ENCODE measurements at regions not wholly inside any gene's neighbourhood (a gene's known extent, or its start where the extent isn't known, plus 50 kb on each side); places are given as distances from the start of the nearest gene placed in this dataset.

GRCh38 chr20:12293900-12294299 lies 376.2 kb downstream of the BTBD3 start:
- no peak overlapping the region for H3K4me2 ChIP-seq (ENCODE audit: insufficient read depth, low read length)
- H3K27me3 ChIP-seq (ENCODE audit: control insufficient read depth in 2 of 2, insufficient read depth in 2 of 2, low read length in 2 of 2), result no peaks in the 10 kb centered on the region
- H3K9me3 ChIP-seq (replicated peaks; ENCODE audit: control insufficient read depth, insufficient read depth, low read length), result peaks cover 5% of the 10 kb centered on the region
- no peak overlapping the region for H3K9ac ChIP-seq (replicated peaks; ENCODE audit: extremely low read depth, insufficient read depth, low read length)
- no TSS peak for BruUV-seq (replicated peaks)
- H3K4me1 ChIP-seq (ENCODE audit: control insufficient read depth, extremely low read depth, insufficient read depth, low read length), result no peaks in the 10 kb centered on the region
- intact Hi-C loops (cut with micrococcal nuclease), result no loop called here
- H3K27ac ChIP-seq (ENCODE audit: insufficient read depth, low read depth, low read length), result no peak overlapping the region
- no peak overlapping the region for H2AFZ ChIP-seq (ENCODE audit: low read depth, low read length)
- POLR2A ChIA-PET, result no interaction called here
- no peak for TF ChIP-seq GATA2 (IDR thresholded peaks at IDR 0.05; ENCODE audit: insufficient read depth, insufficient read length, low read depth, low read length)
- TF ChIP-seq FOS (IDR thresholded peaks at IDR 0.05; ENCODE audit: borderline replicate concordance, insufficient read depth, low read length), result no peak
- no peak for TF ChIP-seq POLR2AphosphoS5 (IDR thresholded peaks at IDR 0.05; ENCODE audit: insufficient read depth, low read depth, low read length)
- TF ChIP-seq MAX (IDR thresholded peaks at IDR 0.05; ENCODE audit: insufficient read depth, insufficient read length), result no peak
- TF ChIP-seq EZH2 (IDR thresholded peaks at IDR 0.05; ENCODE audit: borderline replicate concordance, low read depth, low read length, severe bottlenecking), result no peak
- TF ChIP-seq POLR2A (IDR thresholded peaks at IDR 0.05; ENCODE audit: low read depth, low read length), result no peak
- DNase-seq (ENCODE audit: low read depth, low spot score) (no peak), FAIRE-seq (no peak)
- no peaks in the 10 kb centered on the region for H4K20me1 ChIP-seq (replicated peaks; ENCODE audit: control insufficient read depth, extremely low read depth, insufficient read depth, low read length)
- no peaks in the 10 kb centered on the region for H3K79me2 ChIP-seq (ENCODE audit: control insufficient read depth, insufficient read depth, low read length)
- no peaks in the 10 kb centered on the region for H3K9me1 ChIP-seq (replicated peaks; ENCODE audit: control insufficient read depth, extremely low read depth, insufficient read depth, low read length)
- CTCF ChIA-PET, result no interaction called here
- dilution Hi-C loops (cut with MboI; ENCODE audit: extremely low pct_ligation_motif_present, low sequenced_read_pairs), result no loop called here
- H3K36me3 ChIP-seq (ENCODE audit: control insufficient read depth in 2 of 2, extremely low read depth in 1 of 2, insufficient read depth in 2 of 2, low read length in 2 of 2), result no peaks in the 10 kb centered on the region
- H3K4me3 ChIP-seq (replicated peaks in 1 of 3; ENCODE audit: insufficient read depth in 1 of 3, low read depth in 1 of 3, low read length in 3 of 3), result no peak overlapping the region

- no peaks in the 10 kb centered on the region for H4K20me1 ChIP-seq (replicated peaks; ENCODE audit: control insufficient read depth, extremely low read depth, insufficient read depth, low read length)
- dilution Hi-C loops (cut with MboI; ENCODE audit: extremely low pct_ligation_motif_present, low sequenced_read_pairs), result no loop called here
- H3K36me3 ChIP-seq (ENCODE audit: control insufficient read depth in 2 of 2, extremely low read depth in 1 of 2, insufficient read depth in 2 of 2, low read length in 2 of 2), result no peaks in the 10 kb centered on the region
- FAIRE-seq (no peak), DNase-seq (ENCODE audit: low read depth, low spot score) (no peak)
- TF ChIP-seq EZH2 (IDR thresholded peaks at IDR 0.05; ENCODE audit: borderline replicate concordance, low read depth, low read length, severe bottlenecking) (no peak), JUN (IDR thresholded peaks at IDR 0.05; ENCODE audit: borderline replicate concordance, insufficient read depth, insufficient read length, low read depth) (no peak), MYC (IDR thresholded peaks at IDR 0.05; ENCODE audit: low read depth, low read length) (no peak), POLR2A (IDR thresholded peaks at IDR 0.05; ENCODE audit: low read depth, low read length) (no peak), CTCF (IDR thresholded peaks at IDR 0.05; ENCODE audit: extremely low read depth in 1 of 2, insufficient read depth in 1 of 2, low read depth in 1 of 2, low read length in 2 of 2) (no peak), GATA2 (IDR thresholded peaks at IDR 0.05; ENCODE audit: insufficient read depth, insufficient read length, low read depth, low read length) (no peak), FOS (IDR thresholded peaks at IDR 0.05; ENCODE audit: borderline replicate concordance, insufficient read depth, low read length) (no peak), POLR2AphosphoS5 (IDR thresholded peaks at IDR 0.05; ENCODE audit: insufficient read depth, low read depth, low read length) (no peak), MAX (IDR thresholded peaks at IDR 0.05; ENCODE audit: insufficient read depth, insufficient read length) (no peak)
- intact Hi-C loops (cut with micrococcal nuclease), result no loop called here
- ChIA-PET CTCF (no interaction called here), POLR2A (no interaction called here)
- H3K27me3 ChIP-seq (ENCODE audit: control insufficient read depth in 2 of 2, insufficient read depth in 2 of 2, low read length in 2 of 2), result no peaks in the 10 kb centered on the region
- H3K27ac ChIP-seq (ENCODE audit: insufficient read depth, low read depth, low read length), result no peak overlapping the region
- H3K9ac ChIP-seq (replicated peaks; ENCODE audit: extremely low read depth, insufficient read depth, low read length), result no peak overlapping the region
- H3K4me1 ChIP-seq (ENCODE audit: control insufficient read depth, extremely low read depth, insufficient read depth, low read length), result no peaks in the 10 kb centered on the region
- no peak overlapping the region for H2AFZ ChIP-seq (ENCODE audit: low read depth, low read length)
- H3K4me2 ChIP-seq (ENCODE audit: insufficient read depth, low read length), result no peak overlapping the region
- H3K4me3 ChIP-seq (replicated peaks in 1 of 3; ENCODE audit: insufficient read depth in 1 of 3, low read depth in 1 of 3, low read length in 3 of 3), result no peak overlapping the region
- no peaks in the 10 kb centered on the region for H3K79me2 ChIP-seq (ENCODE audit: control insufficient read depth, insufficient read depth, low read length)
- H3K9me1 ChIP-seq (replicated peaks; ENCODE audit: control insufficient read depth, extremely low read depth, insufficient read depth, low read length), result no peaks in the 10 kb centered on the region
- no TSS peak for BruUV-seq (replicated peaks)
- H3K9me3 ChIP-seq (replicated peaks; ENCODE audit: control insufficient read depth, insufficient read depth, low read length), result peaks cover 10% of the 10 kb centered on the region
Observed at GRCh38 chr20:12294678-12295077, 377.0 kb downstream of the BTBD3 start.
